T-helper 2 cell treated with Interferon-gamma antibody and Interleukin-4, amounts not matched to agents 5 μg/mL and 100 μg/mL, for 36 hours (primary cell): ENCODE measurements at regions not wholly inside any gene's neighbourhood (a gene's known extent, or its start where the extent isn't known, plus 50 kb on each side); places are given as distances from the start of the nearest gene placed in this dataset.

Experiments
- DNase-seq: peaks from one replicate; pipeline ENCODE4 v3.0.0; 2021; ENCODE audit warnings: low spot score
- H3K27ac Mint-ChIP-seq: one replicate; pipeline ENCODE4 v1.8.0; 2021; ENCODE audit warnings: mild to moderate bottlenecking, mixed read lengths
- H3K27me3 Mint-ChIP-seq: one replicate; pipeline ENCODE4 v1.8.0; 2021; ENCODE audit warnings: low read depth, mixed read lengths
- H3K36me3 Mint-ChIP-seq: one replicate; pipeline ENCODE4 v1.8.0; 2021; ENCODE audit warnings: low read depth, mixed read lengths
- H3K4me1 Mint-ChIP-seq: one replicate; pipeline ENCODE4 v1.8.0; 2021; ENCODE audit warnings: low read depth, mixed read lengths
- H3K4me3 Mint-ChIP-seq: one replicate; pipeline ENCODE4 v1.8.0; 2022; ENCODE audit warnings: mild to moderate bottlenecking, moderate library complexity, mixed read lengths
- H3K9me3 Mint-ChIP-seq: one replicate; pipeline ENCODE4 v1.8.0; 2021; ENCODE audit warnings: mixed read lengths

GRCh38 chr10:33735464-33735923, 401.0 kb upstream of the NRP1 start:
- Mint-ChIP-seq H3K4me3 (no peak overlapping the region), H3K27ac (no peak overlapping the region), H3K36me3 (no peaks in the 10 kb centered on the region), H3K9me3 (no peaks in the 10 kb centered on the region), H3K4me1 (no peaks in the 10 kb centered on the region), H3K27me3 (no peaks in the 10 kb centered on the region)
- DNase-seq: no peak

- no peak for DNase-seq
- Mint-ChIP-seq H3K4me1 (no peaks in the 10 kb centered on the region), H3K27me3 (peaks cover 2% of the 10 kb centered on the region), H3K27ac (no peak overlapping the region), H3K9me3 (no peaks in the 10 kb centered on the region), H3K4me3 (no peak overlapping the region), H3K36me3 (no peaks in the 10 kb centered on the region)
Observed at GRCh38 chr10:33734393-33735155, 400.1 kb upstream of the NRP1 start.

GRCh38 chr10:33733058-33733457, 398.6 kb upstream of the NRP1 start:
- Mint-ChIP-seq H3K4me1 (no peaks in the 10 kb centered on the region), H3K27ac (no peak overlapping the region)
- DNase-seq: no peak

GRCh38 chr10:33732161-33732680, 397.8 kb upstream of the NRP1 start:
- H3K4me1 Mint-ChIP-seq: no peaks in the 10 kb centered on the region
- H3K4me3 Mint-ChIP-seq: no peak overlapping the region
- no peak for DNase-seq
- H3K27ac Mint-ChIP-seq: no peak overlapping the region
- H3K9me3 Mint-ChIP-seq: no peaks in the 10 kb centered on the region
- peaks cover 2% of the 10 kb centered on the region for H3K27me3 Mint-ChIP-seq
- no peaks in the 10 kb centered on the region for H3K36me3 Mint-ChIP-seq

More at GRCh38 chr10:33733058-33733457, 398.6 kb upstream of the NRP1 start:
- H3K36me3 Mint-ChIP-seq: no peaks in the 10 kb centered on the region
- peaks cover 2% of the 10 kb centered on the region for H3K27me3 Mint-ChIP-seq
- H3K9me3 Mint-ChIP-seq: no peaks in the 10 kb centered on the region
- H3K4me3 Mint-ChIP-seq: no peak overlapping the region

- Mint-ChIP-seq H3K9me3 (no peaks in the 10 kb centered on the region), H3K27ac (no peak overlapping the region), H3K4me3 (no peak overlapping the region), H3K27me3 (peaks cover 2% of the 10 kb centered on the region), H3K4me1 (no peaks in the 10 kb centered on the region), H3K36me3 (no peaks in the 10 kb centered on the region)
- no peak for DNase-seq
Observed at GRCh38 chr10:33731322-33731721, 396.9 kb upstream of the NRP1 start.

- Mint-ChIP-seq H3K36me3 (no peaks in the 10 kb centered on the region), H3K27ac (no peak overlapping the region), H3K4me1 (no peaks in the 10 kb centered on the region), H3K9me3 (no peaks in the 10 kb centered on the region), H3K4me3 (no peak overlapping the region), H3K27me3 (peaks cover 2% of the 10 kb centered on the region)
- DNase-seq: no peak
Observed at GRCh38 chr10:33725430-33725829, 391.0 kb upstream of the NRP1 start.

GRCh38 chr10:33723181-33723580, 388.7 kb upstream of the NRP1 start:
- Mint-ChIP-seq H3K27ac (no peak overlapping the region), H3K27me3 (no peaks in the 10 kb centered on the region), H3K36me3 (no peaks in the 10 kb centered on the region), H3K9me3 (no peaks in the 10 kb centered on the region), H3K4me1 (no peaks in the 10 kb centered on the region), H3K4me3 (no peak overlapping the region)
- no peak for DNase-seq

GRCh38 chr10:33722067-33722466, 387.6 kb upstream of the NRP1 start:
- no peaks in the 10 kb centered on the region for H3K27me3 Mint-ChIP-seq
- no peak for DNase-seq

GRCh38 chr10:33721509-33721908, 387.0 kb upstream of the NRP1 start:
- no peaks in the 10 kb centered on the region for H3K4me1 Mint-ChIP-seq
- no peaks in the 10 kb centered on the region for H3K36me3 Mint-ChIP-seq
- no peak for DNase-seq
- H3K4me3 Mint-ChIP-seq: no peak overlapping the region
- no peaks in the 10 kb centered on the region for H3K9me3 Mint-ChIP-seq
- H3K27me3 Mint-ChIP-seq: no peaks in the 10 kb centered on the region
- H3K27ac Mint-ChIP-seq: no peak overlapping the region

More at GRCh38 chr10:33722067-33722466, 387.6 kb upstream of the NRP1 start:
- Mint-ChIP-seq H3K36me3 (no peaks in the 10 kb centered on the region), H3K27ac (no peak overlapping the region), H3K4me3 (no peak overlapping the region), H3K9me3 (no peaks in the 10 kb centered on the region), H3K4me1 (no peaks in the 10 kb centered on the region)

- H3K36me3 Mint-ChIP-seq: no peaks in the 10 kb centered on the region
- DNase-seq: no peak
- no peak overlapping the region for H3K4me3 Mint-ChIP-seq
- no peaks in the 10 kb centered on the region for H3K4me1 Mint-ChIP-seq
- H3K27ac Mint-ChIP-seq: no peak overlapping the region
- H3K9me3 Mint-ChIP-seq: no peaks in the 10 kb centered on the region
- no peaks in the 10 kb centered on the region for H3K27me3 Mint-ChIP-seq
Observed at GRCh38 chr10:33720161-33720560, 385.7 kb upstream of the NRP1 start.

- no peak for DNase-seq
- Mint-ChIP-seq H3K27ac (no peak overlapping the region), H3K4me1 (no peaks in the 10 kb centered on the region), H3K9me3 (no peaks in the 10 kb centered on the region), H3K36me3 (no peaks in the 10 kb centered on the region), H3K27me3 (no peaks in the 10 kb centered on the region), H3K4me3 (no peak overlapping the region)
Observed at GRCh38 chr10:33719005-33719703, 384.7 kb upstream of the NRP1 start.

GRCh38 chr10:33716501-33717267, 382.2 kb upstream of the NRP1 start:
- no peak for DNase-seq
- Mint-ChIP-seq H3K27ac (no peak overlapping the region), H3K4me3 (no peak overlapping the region), H3K4me1 (no peaks in the 10 kb centered on the region), H3K27me3 (no peaks in the 10 kb centered on the region), H3K36me3 (no peaks in the 10 kb centered on the region), H3K9me3 (no peaks in the 10 kb centered on the region)

- Mint-ChIP-seq H3K4me3 (no peak overlapping the region), H3K27ac (no peak overlapping the region), H3K4me1 (no peaks in the 10 kb centered on the region), H3K36me3 (no peaks in the 10 kb centered on the region), H3K9me3 (no peaks in the 10 kb centered on the region), H3K27me3 (no peaks in the 10 kb centered on the region)
- no peak for DNase-seq
Observed at GRCh38 chr10:33715303-33715975, 381.0 kb upstream of the NRP1 start.
